ENCODE measurements at regions not wholly inside any gene's neighbourhood (a gene's known extent, or its start where the extent isn't known, plus 50 kb on each side); places are given as distances from the start of the nearest gene placed in this dataset.

- no peaks in the 10 kb centered on the region for H3K36me3 Mint-ChIP-seq
- Histone ChIP-seq H3K27me3 (ENCODE audit: control insufficient read depth in 2 of 2, insufficient read depth in 2 of 2, low read length in 2 of 2) (no peaks in the 10 kb centered on the region), H3K79me2 (ENCODE audit: insufficient read depth, low read length) (no peaks in the 10 kb centered on the region), H3K4me1 (ENCODE audit: control insufficient read depth in 1 of 2, insufficient read depth in 2 of 2, low read length in 2 of 2) (no peaks in the 10 kb centered on the region), H3K4me2 (replicated peaks; ENCODE audit: extremely low read depth, low read length, poor library complexity, severe bottlenecking) (no peak overlapping the region), H3K36me3 (replicated peaks in 1 of 2; ENCODE audit: control insufficient read depth in 1 of 2, insufficient read depth in 2 of 2, low read length in 2 of 2) (no peaks in the 10 kb centered on the region), H3K4me3 (replicated peaks in 1 of 3; ENCODE audit: low read depth in 2 of 3, low read length in 3 of 3) (no peak overlapping the region), H4K20me1 (ENCODE audit: insufficient read depth, low read length) (no peaks in the 10 kb centered on the region), H3K27ac (ENCODE audit: low read depth in 1 of 2, low read length in 2 of 2) (no peak overlapping the region), H2AFZ (ENCODE audit: insufficient read depth, low read depth, low read length, poor library complexity, severe bottlenecking) (no peak overlapping the region), H3K9me3 (replicated peaks in 1 of 2; ENCODE audit: control insufficient read depth in 1 of 2, insufficient read depth in 1 of 2, low read length in 2 of 2) (no peaks in the 10 kb centered on the region), H3K9ac (ENCODE audit: insufficient read depth, low read length, poor library complexity, severe bottlenecking) (no peak overlapping the region)
- H3K27me3 Mint-ChIP-seq (ENCODE audit: low read depth in 3 of 3): no peaks in the 10 kb centered on the region
- H3K4me3 Mint-ChIP-seq: no peak overlapping the region
- peaks cover 5% of the 10 kb centered on the region for H3K4me1 Mint-ChIP-seq
- peaks cover 0 to 6% (median 0%) of the 10 kb centered on the region in 7 donors for H3K9me3 Mint-ChIP-seq
- WGBS (ENCODE audit: insufficient coverage): 100% methylated on average over 2 of the region's 2 CpGs
- no peak for DNase-seq
- H3K27ac Mint-ChIP-seq: no peak overlapping the region
- intact Hi-C loops (cut with micrococcal nuclease): no loop called here
- TF ChIP-seq CTCF (IDR thresholded peaks at IDR 0.05): no peak
These were observed 306.0 kb downstream of the WDR72 start for GRCh38 chr15:53453253-53454105.

GRCh38 chr15:53448232-53449015 lies 311.0 kb downstream of the WDR72 start:
- DNase-seq: no peak
- Histone ChIP-seq H3K36me3 (replicated peaks in 1 of 2; ENCODE audit: control insufficient read depth in 1 of 2, insufficient read depth in 2 of 2, low read length in 2 of 2) (no peaks in the 10 kb centered on the region), H3K79me2 (ENCODE audit: insufficient read depth, low read length) (no peaks in the 10 kb centered on the region), H3K4me2 (replicated peaks; ENCODE audit: extremely low read depth, low read length, poor library complexity, severe bottlenecking) (no peak overlapping the region), H4K20me1 (ENCODE audit: insufficient read depth, low read length) (no peaks in the 10 kb centered on the region), H3K27me3 (ENCODE audit: control insufficient read depth in 2 of 2, insufficient read depth in 2 of 2, low read length in 2 of 2) (no peaks in the 10 kb centered on the region), H3K4me1 (ENCODE audit: control insufficient read depth in 1 of 2, insufficient read depth in 2 of 2, low read length in 2 of 2) (no peaks in the 10 kb centered on the region), H3K27ac (ENCODE audit: low read depth in 1 of 2, low read length in 2 of 2) (no peak overlapping the region), H3K9me3 (replicated peaks in 1 of 2; ENCODE audit: control insufficient read depth in 1 of 2, insufficient read depth in 1 of 2, low read length in 2 of 2) (no peaks in the 10 kb centered on the region), H3K9ac (ENCODE audit: insufficient read depth, low read length, poor library complexity, severe bottlenecking) (no peak overlapping the region), H2AFZ (ENCODE audit: insufficient read depth, low read depth, low read length, poor library complexity, severe bottlenecking) (no peak overlapping the region), H3K4me3 (replicated peaks in 1 of 3; ENCODE audit: low read depth in 2 of 3, low read length in 3 of 3) (no peak overlapping the region)
- no peak for TF ChIP-seq CTCF (IDR thresholded peaks at IDR 0.05)
- intact Hi-C loops (cut with micrococcal nuclease): no loop called here
- 13% methylated on average over 2 of the region's 7 CpGs for WGBS (ENCODE audit: insufficient coverage)
- H3K36me3 Mint-ChIP-seq: no peaks in the 10 kb centered on the region
- H3K27me3 Mint-ChIP-seq (ENCODE audit: low read depth in 3 of 3): no peaks in the 10 kb centered on the region
- peaks cover 0 to 5% (median 2%) of the 10 kb centered on the region in 7 donors for H3K9me3 Mint-ChIP-seq
- H3K4me1 Mint-ChIP-seq: peaks cover 9% of the 10 kb centered on the region
- peak overlapping the region in 1 of 2 donors; percentile 3 for H3K4me3 Mint-ChIP-seq
- H3K27ac Mint-ChIP-seq: no peak overlapping the region

Data from CD14-positive monocyte (primary cell).